Mucosa of rectum (tissue), 2 donors: ENCODE measurements at regions not wholly inside any gene's neighbourhood (a gene's known extent, or its start where the extent isn't known, plus 50 kb on each side); places are given as distances from the start of the nearest gene placed in this dataset.

Experiments
- H3K27ac ChIP-seq, 2 donors: one replicate each; pipeline ENCODE4 v1.7.0; 2013; ENCODE audit warnings: inconsistent platforms in 2 of 2, low read depth in 2 of 2, low read length in 2 of 2
- H3K27me3 ChIP-seq, 2 donors: one replicate each; pipeline ENCODE4 v1.7.0; 2013; ENCODE audit warnings: low read length in 2 of 2; ENCODE audit not compliant: control insufficient read depth in 2 of 2, insufficient read depth in 2 of 2
- H3K36me3 ChIP-seq, 2 donors: one replicate each; pipeline ENCODE4 v1.7.0; 2013; ENCODE audit warnings: low read length in 2 of 2; ENCODE audit not compliant: control insufficient read depth in 2 of 2, insufficient read depth in 2 of 2
- H3K4me1 ChIP-seq, 2 donors: one replicate each; pipeline ENCODE4 v1.7.0; 2013; ENCODE audit warnings: low read length in 2 of 2, mild to moderate bottlenecking in 1 of 2; ENCODE audit not compliant: control insufficient read depth in 2 of 2, insufficient read depth in 2 of 2
- H3K4me3 ChIP-seq, 2 donors: one replicate each; pipeline ENCODE4 v1.7.0; 2013; ENCODE audit warnings: low read length in 2 of 2
- H3K9ac ChIP-seq, 2 donors: one replicate each; pipeline ENCODE4 v1.7.0; 2013; ENCODE audit warnings: low read length in 2 of 2, low read depth in 1 of 2, mild to moderate bottlenecking in 1 of 2
- H3K9me3 ChIP-seq, 2 donors: one replicate each; pipeline ENCODE4 v1.7.0; 2013; ENCODE audit warnings: low read length in 2 of 2; ENCODE audit not compliant: control insufficient read depth in 2 of 2
- donor health status: healthy.
- donor health status: Normal muscosa, but diverticular disease.

GRCh38 chr10:120997313-120997712, 146.2 kb downstream of the WDR11 start:
- no peaks in the 10 kb centered on the region for H3K27me3 ChIP-seq
- no peak overlapping the region for H3K4me3 ChIP-seq
- no peak overlapping the region for H3K27ac ChIP-seq
- H3K4me1 ChIP-seq, result peaks cover 5 to 17% of the 10 kb centered on the region in 2 donors
- H3K36me3 ChIP-seq, result no peaks in the 10 kb centered on the region
- H3K9me3 ChIP-seq, result no peaks in the 10 kb centered on the region
- no peak overlapping the region for H3K9ac ChIP-seq

DNA sequence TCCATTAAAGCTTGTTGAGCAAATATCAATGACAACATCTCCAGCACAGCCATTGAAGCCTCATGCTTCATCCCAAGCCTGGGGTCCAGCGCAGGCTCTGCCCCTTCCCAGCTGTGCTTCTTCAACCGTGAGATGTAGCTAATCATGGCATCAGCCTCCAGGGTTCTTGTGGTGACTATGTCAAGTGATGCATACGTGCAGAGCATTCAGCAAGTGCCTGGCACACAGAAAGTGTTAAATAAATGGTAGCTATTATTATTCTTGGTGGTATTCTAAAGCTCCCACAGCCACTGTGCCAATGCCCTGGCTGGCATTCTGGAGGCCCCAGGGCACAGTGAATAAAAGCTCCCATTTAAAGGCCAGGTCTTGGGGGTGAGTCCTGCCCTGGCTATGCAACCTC, 146.6 kb downstream of the WDR11 start:
- Histone ChIP-seq H3K36me3 (no peaks in the 10 kb centered on the region), H3K9me3 (no peaks in the 10 kb centered on the region), H3K9ac (no peak overlapping the region), H3K27me3 (no peaks in the 10 kb centered on the region), H3K27ac (no peak overlapping the region), H3K4me1 (peaks cover 5 to 17% of the 10 kb centered on the region in 2 donors), H3K4me3 (no peak overlapping the region)

- Histone ChIP-seq H3K9me3 (no peaks in the 10 kb centered on the region), H3K4me1 (peaks cover 5 to 17% of the 10 kb centered on the region in 2 donors), H3K27me3 (no peaks in the 10 kb centered on the region), H3K36me3 (no peaks in the 10 kb centered on the region), H3K27ac (no peak overlapping the region), H3K9ac (no peak overlapping the region), H3K4me3 (no peak overlapping the region)
These were observed 147.1 kb downstream of the WDR11 start for GRCh38 chr10:120998251-120998650.

DNA sequence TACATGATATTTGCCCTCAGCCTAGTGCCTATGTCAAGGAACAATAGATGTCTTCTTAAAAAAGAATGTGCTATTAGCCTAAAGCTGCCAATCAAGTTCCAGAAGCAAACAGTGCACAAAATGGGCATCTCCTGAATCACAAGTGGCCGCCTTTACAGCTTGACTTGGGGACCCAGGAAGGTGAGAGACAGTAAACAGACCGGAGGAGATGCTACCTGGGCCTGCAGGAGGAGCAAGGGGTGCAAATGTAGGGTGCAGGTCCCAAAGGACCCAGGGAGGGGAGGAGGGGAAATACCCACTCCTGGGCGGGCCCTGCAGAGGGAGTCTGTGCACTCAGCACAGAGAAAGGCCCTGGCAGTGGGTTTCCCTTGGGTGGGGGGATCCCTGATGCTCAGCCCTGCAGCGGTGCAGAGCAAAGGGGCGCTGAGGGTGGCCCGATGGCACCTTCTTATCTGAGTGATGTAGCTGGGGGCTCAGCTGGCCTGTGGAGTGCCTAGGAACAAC, 147.7 kb downstream of the WDR11 start:
- no peaks in the 10 kb centered on the region for H3K27me3 ChIP-seq
- no peak overlapping the region for H3K9ac ChIP-seq
- no peaks in the 10 kb centered on the region for H3K9me3 ChIP-seq

DNA sequence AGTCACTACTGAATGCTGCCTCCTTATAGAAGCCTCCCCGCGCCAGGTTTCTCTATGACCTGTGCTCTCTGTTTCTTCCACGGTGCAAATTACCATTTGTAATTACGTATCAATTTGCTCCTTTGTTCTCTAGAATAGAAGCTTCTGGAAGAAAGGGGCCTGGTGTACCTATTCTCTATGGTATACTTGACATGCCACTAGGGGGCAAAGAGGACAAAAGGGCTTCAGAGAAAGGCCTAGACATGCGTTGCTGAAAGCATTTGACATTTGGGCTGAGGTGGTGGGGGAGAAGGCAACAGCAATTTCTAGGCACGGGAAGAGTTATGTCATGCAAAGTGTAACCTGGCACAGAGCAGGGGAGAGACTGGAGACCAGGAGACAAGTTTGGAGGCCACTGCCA, 148.7 kb downstream of the WDR11 start:
- peaks cover 5 to 17% of the 10 kb centered on the region in 2 donors for H3K4me1 ChIP-seq
- H3K36me3 ChIP-seq, result no peaks in the 10 kb centered on the region
- H3K9me3 ChIP-seq, result peaks cover 0 to 2% of the 10 kb centered on the region in 2 donors
- H3K9ac ChIP-seq, result no peak overlapping the region
- no peaks in the 10 kb centered on the region for H3K27me3 ChIP-seq
- H3K4me3 ChIP-seq, result no peak overlapping the region
- H3K27ac ChIP-seq, result no peak overlapping the region

More for the DNA sequence above, 147.7 kb downstream of the WDR11 start:
- Histone ChIP-seq H3K36me3 (no peaks in the 10 kb centered on the region), H3K27ac (no peak overlapping the region), H3K4me3 (no peak overlapping the region), H3K4me1 (peaks cover 5 to 17% of the 10 kb centered on the region in 2 donors)

DNA sequence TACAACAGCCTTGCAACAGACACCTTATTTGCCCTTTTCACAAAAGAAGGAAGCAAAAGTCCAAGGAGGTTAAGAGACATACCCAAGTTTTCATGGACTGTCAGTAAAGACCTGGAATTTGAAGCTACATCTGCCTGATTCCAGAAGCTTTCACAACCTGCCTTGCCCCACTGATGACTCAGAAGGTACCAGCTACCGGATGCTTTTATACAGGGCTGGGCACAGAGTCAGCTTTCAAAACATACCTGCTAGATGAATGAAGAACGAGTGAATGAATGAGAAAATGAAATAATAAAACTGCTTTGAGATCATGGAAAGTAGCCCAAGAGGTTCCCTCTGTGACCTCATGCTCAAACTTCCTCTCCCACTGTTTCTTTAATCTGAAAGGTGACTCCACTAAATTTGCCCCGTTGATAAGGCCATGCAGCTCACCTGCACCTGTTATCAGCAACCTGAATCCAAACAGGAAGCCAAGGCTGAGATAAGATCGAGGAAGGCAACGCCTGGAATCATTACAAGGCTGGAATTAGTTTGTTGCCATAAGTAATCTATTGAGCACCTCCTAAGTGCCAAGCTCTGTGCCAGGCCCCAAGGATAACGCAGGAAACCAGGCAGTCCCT, 151.5 kb downstream of the WDR11 start:
- no peak overlapping the region for H3K9ac ChIP-seq
- H3K4me1 ChIP-seq, result peaks cover 0 to 5% of the 10 kb centered on the region in 2 donors
- peaks cover 0 to 2% of the 10 kb centered on the region in 2 donors for H3K9me3 ChIP-seq
- peak overlapping the region in 1 of 2 donors; percentile 47 for H3K27ac ChIP-seq
- no peak overlapping the region for H3K4me3 ChIP-seq
- H3K36me3 ChIP-seq, result no peaks in the 10 kb centered on the region
- H3K27me3 ChIP-seq, result no peaks in the 10 kb centered on the region

DNA sequence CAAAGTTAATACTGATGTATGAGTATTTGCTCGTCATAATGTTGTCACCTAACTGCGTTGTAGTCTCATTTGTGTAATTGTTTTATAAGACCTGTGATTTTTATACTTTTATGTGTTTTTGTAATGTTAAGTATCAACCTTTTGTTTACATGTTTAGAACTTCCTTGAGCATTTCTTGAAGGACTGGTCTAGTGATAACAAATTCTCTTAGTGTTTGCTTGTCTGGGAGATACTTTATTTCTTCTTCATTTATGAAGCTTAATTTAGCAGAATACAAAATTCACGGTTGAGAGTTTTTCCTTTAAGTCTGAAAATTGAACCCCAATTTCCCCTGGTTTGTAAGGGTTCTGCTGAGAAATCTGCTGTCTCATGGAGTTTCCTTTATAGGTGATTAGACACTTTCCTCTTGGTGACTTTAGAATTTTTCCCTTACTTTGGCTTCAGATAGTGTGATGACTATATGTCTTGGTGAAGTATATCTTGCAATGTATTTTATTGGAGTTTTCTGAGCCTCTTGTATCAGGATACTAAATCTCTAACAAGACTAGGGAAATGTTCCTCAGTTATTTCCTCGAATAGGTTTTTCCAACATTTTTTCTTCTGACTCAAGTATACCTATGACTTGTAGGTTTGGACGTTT, 154.9 kb downstream of the WDR11 start:
- no peaks in the 10 kb centered on the region for H3K36me3 ChIP-seq
- no peak overlapping the region for H3K9ac ChIP-seq
- H3K4me1 ChIP-seq, result peaks cover 0 to 5% of the 10 kb centered on the region in 2 donors
- peaks cover 0 to 2% of the 10 kb centered on the region in 2 donors for H3K9me3 ChIP-seq
- H3K27me3 ChIP-seq, result no peaks in the 10 kb centered on the region
- H3K4me3 ChIP-seq, result no peak overlapping the region
- H3K27ac ChIP-seq, result no peak overlapping the region

- Histone ChIP-seq H3K4me3 (no peak overlapping the region), H3K4me1 (no peaks in the 10 kb centered on the region), H3K9me3 (peaks cover 0 to 2% of the 10 kb centered on the region in 2 donors), H3K36me3 (no peaks in the 10 kb centered on the region), H3K27ac (no peak overlapping the region), H3K27me3 (no peaks in the 10 kb centered on the region), H3K9ac (no peak overlapping the region)
These were observed 156.1 kb downstream of the WDR11 start for GRCh38 chr10:121007264-121007663.

GRCh38 chr10:121015916-121016315, 164.8 kb downstream of the WDR11 start:
- no peaks in the 10 kb centered on the region for H3K36me3 ChIP-seq
- H3K4me3 ChIP-seq, result no peak overlapping the region
- no peaks in the 10 kb centered on the region for H3K27me3 ChIP-seq
- H3K4me1 ChIP-seq, result no peaks in the 10 kb centered on the region
- no peaks in the 10 kb centered on the region for H3K9me3 ChIP-seq
- no peak overlapping the region for H3K9ac ChIP-seq
- H3K27ac ChIP-seq, result no peak overlapping the region

GRCh38 chr10:121024905-121025584, 173.9 kb downstream of the WDR11 start:
- Histone ChIP-seq H3K4me1 (no peaks in the 10 kb centered on the region), H3K27ac (no peak overlapping the region), H3K4me3 (no peak overlapping the region), H3K36me3 (no peaks in the 10 kb centered on the region), H3K9me3 (no peaks in the 10 kb centered on the region), H3K27me3 (no peaks in the 10 kb centered on the region), H3K9ac (no peak overlapping the region)
